ENCODE measurements at regions not wholly inside any gene's neighbourhood (a gene's known extent, or its start where the extent isn't known, plus 50 kb on each side); places are given as distances from the start of the nearest gene placed in this dataset.

DNA sequence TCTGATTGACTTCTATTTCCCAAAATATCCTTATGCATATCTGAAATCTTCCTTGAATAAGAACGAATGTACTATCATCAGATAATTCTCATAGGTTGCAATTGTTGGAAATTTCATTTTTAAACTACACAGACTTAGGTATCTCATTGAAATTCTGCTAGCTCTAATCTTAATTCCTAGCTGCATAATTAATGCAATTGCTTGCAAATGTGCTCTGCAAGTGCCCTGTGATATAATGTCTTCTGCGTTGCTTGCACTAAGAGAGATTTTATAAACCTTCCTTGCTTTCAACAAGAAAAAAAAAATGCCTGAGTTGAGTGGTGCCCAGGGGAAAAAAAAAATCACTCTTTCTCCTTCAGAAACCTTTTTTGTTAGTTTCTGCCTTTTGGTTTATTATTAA, 354.9 kb downstream of the TFAP2A start:
- no peak for FAIRE-seq
- no peaks in the 10 kb centered on the region for H3K4me1 ChIP-seq (ENCODE audit: control insufficient read depth, extremely low read depth, insufficient read depth, low read length)
- BruUV-seq (replicated peaks): no TSS peak
- intact Hi-C loops (cut with micrococcal nuclease) (no loop called here), dilution Hi-C loops (cut with MboI; ENCODE audit: extremely low pct_ligation_motif_present, low sequenced_read_pairs) (no loop called here)
- no peaks in the 10 kb centered on the region for H3K36me3 ChIP-seq (ENCODE audit: control insufficient read depth in 2 of 2, extremely low read depth in 1 of 2, insufficient read depth in 2 of 2, low read length in 2 of 2)
- no peak for DNase-seq (ENCODE audit: low read depth, low spot score)
- no peaks in the 10 kb centered on the region for H3K79me2 ChIP-seq (ENCODE audit: control insufficient read depth, insufficient read depth, low read length)
- H3K27ac ChIP-seq (ENCODE audit: insufficient read depth, low read depth, low read length): no peak overlapping the region
- no peaks in the 10 kb centered on the region for H3K9me1 ChIP-seq (replicated peaks; ENCODE audit: control insufficient read depth, extremely low read depth, insufficient read depth, low read length)
- no peak overlapping the region for H2AFZ ChIP-seq (ENCODE audit: low read depth, low read length)
- no peak overlapping the region for H3K9ac ChIP-seq (replicated peaks; ENCODE audit: extremely low read depth, insufficient read depth, low read length)
- no peaks in the 10 kb centered on the region for H3K27me3 ChIP-seq (ENCODE audit: control insufficient read depth in 2 of 2, insufficient read depth in 2 of 2, low read length in 2 of 2)
- H3K9me3 ChIP-seq (replicated peaks; ENCODE audit: control insufficient read depth, insufficient read depth, low read length): peaks cover 3% of the 10 kb centered on the region
- H3K4me3 ChIP-seq (replicated peaks in 1 of 3; ENCODE audit: insufficient read depth in 1 of 3, low read depth in 1 of 3, low read length in 3 of 3): no peak overlapping the region
- POLR2A ChIA-PET: no interaction called here
- H4K20me1 ChIP-seq (replicated peaks; ENCODE audit: control insufficient read depth, extremely low read depth, insufficient read depth, low read length): no peaks in the 10 kb centered on the region
- no peak overlapping the region for H3K4me2 ChIP-seq (ENCODE audit: insufficient read depth, low read length)
- CTCF ChIA-PET: no interaction called here
- TF ChIP-seq, protein P1, sequence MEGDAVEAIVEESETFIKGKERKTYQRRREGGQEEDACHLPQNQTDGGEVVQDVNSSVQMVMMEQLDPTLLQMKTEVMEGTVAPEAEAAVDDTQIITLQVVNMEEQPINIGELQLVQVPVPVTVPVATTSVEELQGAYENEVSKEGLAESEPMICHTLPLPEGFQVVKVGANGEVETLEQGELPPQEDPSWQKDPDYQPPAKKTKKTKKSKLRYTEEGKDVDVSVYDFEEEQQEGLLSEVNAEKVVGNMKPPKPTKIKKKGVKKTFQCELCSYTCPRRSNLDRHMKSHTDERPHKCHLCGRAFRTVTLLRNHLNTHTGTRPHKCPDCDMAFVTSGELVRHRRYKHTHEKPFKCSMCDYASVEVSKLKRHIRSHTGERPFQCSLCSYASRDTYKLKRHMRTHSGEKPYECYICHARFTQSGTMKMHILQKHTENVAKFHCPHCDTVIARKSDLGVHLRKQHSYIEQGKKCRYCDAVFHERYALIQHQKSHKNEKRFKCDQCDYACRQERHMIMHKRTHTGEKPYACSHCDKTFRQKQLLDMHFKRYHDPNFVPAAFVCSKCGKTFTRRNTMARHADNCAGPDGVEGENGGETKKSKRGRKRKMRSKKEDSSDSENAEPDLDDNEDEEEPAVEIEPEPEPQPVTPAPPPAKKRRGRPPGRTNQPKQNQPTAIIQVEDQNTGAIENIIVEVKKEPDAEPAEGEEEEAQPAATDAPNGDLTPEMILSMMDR (IDR thresholded peaks at IDR 0.05; ENCODE audit: extremely low read depth in 1 of 2, insufficient read depth in 1 of 2, low read depth in 1 of 2, low read length in 2 of 2): no peak
- TF ChIP-seq, protein P2, sequence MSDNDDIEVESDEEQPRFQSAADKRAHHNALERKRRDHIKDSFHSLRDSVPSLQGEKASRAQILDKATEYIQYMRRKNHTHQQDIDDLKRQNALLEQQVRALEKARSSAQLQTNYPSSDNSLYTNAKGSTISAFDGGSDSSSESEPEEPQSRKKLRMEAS (IDR thresholded peaks at IDR 0.05; ENCODE audit: insufficient read depth, insufficient read length): no peak
- no peak for TF ChIP-seq EZH2 (IDR thresholded peaks at IDR 0.05; ENCODE audit: borderline replicate concordance, low read depth, low read length, severe bottlenecking)
- TF ChIP-seq GATA2 (IDR thresholded peaks at IDR 0.05; ENCODE audit: insufficient read depth, insufficient read length, low read depth, low read length): no peak
- no peak for TF ChIP-seq POLR2AphosphoS5 (IDR thresholded peaks at IDR 0.05; ENCODE audit: insufficient read depth, low read depth, low read length)
- no peak for TF ChIP-seq JUN (IDR thresholded peaks at IDR 0.05; ENCODE audit: borderline replicate concordance, insufficient read depth, insufficient read length, low read depth)
- no peak for TF ChIP-seq POLR2A (IDR thresholded peaks at IDR 0.05; ENCODE audit: low read depth, low read length)
- no peak for TF ChIP-seq MYC (IDR thresholded peaks at IDR 0.05; ENCODE audit: low read depth, low read length)
- no peak for TF ChIP-seq FOS (IDR thresholded peaks at IDR 0.05; ENCODE audit: borderline replicate concordance, insufficient read depth, low read length)
